ENCODE measurements at regions not wholly inside any gene's neighbourhood (a gene's known extent, or its start where the extent isn't known, plus 50 kb on each side); places are given as distances from the start of the nearest gene placed in this dataset.

GRCh38 chr12:4026517-4026916 lies 153.3 kb upstream of the PARP11 start:
- TF ChIP-seq POLR2A (IDR thresholded peaks at IDR 0.05; ENCODE audit: low read depth, low read length), result no peak
- no peak for TF ChIP-seq CTCF (IDR thresholded peaks at IDR 0.05 in 2 of 3, conservative IDR thresholded peaks at IDR 0.05 in 1 of 3; ENCODE audit: control insufficient read depth in 2 of 3, extremely low read depth in 1 of 3, insufficient read depth in 1 of 3, low read depth in 3 of 3, low read length in 3 of 3)
- TF ChIP-seq YY1 (IDR thresholded peaks at IDR 0.05; ENCODE audit: low read depth, low read length), result no peak
- no peak for TF ChIP-seq MTA3 (IDR thresholded peaks at IDR 0.05; ENCODE audit: borderline replicate concordance, low read length)
- TF ChIP-seq EZH2 (IDR thresholded peaks at IDR 0.05; ENCODE audit: borderline replicate concordance, control insufficient read depth, low read depth, low read length), result no peak
- no peak for TF ChIP-seq ATF3 (IDR thresholded peaks at IDR 0.05; ENCODE audit: borderline replicate concordance, extremely low read depth, low read depth, low read length)
- no peak for TF ChIP-seq STAT3 (IDR thresholded peaks at IDR 0.05; ENCODE audit: low read depth, low read length)
- no peak for TF ChIP-seq POLR2AphosphoS5 (IDR thresholded peaks at IDR 0.05; ENCODE audit: low read length)
- TF ChIP-seq RAD21 (IDR thresholded peaks at IDR 0.05; ENCODE audit: insufficient read depth, low read depth, low read length), result no peak
- TF ChIP-seq, protein P1, sequence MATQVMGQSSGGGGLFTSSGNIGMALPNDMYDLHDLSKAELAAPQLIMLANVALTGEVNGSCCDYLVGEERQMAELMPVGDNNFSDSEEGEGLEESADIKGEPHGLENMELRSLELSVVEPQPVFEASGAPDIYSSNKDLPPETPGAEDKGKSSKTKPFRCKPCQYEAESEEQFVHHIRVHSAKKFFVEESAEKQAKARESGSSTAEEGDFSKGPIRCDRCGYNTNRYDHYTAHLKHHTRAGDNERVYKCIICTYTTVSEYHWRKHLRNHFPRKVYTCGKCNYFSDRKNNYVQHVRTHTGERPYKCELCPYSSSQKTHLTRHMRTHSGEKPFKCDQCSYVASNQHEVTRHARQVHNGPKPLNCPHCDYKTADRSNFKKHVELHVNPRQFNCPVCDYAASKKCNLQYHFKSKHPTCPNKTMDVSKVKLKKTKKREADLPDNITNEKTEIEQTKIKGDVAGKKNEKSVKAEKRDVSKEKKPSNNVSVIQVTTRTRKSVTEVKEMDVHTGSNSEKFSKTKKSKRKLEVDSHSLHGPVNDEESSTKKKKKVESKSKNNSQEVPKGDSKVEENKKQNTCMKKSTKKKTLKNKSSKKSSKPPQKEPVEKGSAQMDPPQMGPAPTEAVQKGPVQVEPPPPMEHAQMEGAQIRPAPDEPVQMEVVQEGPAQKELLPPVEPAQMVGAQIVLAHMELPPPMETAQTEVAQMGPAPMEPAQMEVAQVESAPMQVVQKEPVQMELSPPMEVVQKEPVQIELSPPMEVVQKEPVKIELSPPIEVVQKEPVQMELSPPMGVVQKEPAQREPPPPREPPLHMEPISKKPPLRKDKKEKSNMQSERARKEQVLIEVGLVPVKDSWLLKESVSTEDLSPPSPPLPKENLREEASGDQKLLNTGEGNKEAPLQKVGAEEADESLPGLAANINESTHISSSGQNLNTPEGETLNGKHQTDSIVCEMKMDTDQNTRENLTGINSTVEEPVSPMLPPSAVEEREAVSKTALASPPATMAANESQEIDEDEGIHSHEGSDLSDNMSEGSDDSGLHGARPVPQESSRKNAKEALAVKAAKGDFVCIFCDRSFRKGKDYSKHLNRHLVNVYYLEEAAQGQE (IDR thresholded peaks at IDR 0.05; ENCODE audit: low read depth, low read length), result no peak
- TF ChIP-seq, protein P2, sequence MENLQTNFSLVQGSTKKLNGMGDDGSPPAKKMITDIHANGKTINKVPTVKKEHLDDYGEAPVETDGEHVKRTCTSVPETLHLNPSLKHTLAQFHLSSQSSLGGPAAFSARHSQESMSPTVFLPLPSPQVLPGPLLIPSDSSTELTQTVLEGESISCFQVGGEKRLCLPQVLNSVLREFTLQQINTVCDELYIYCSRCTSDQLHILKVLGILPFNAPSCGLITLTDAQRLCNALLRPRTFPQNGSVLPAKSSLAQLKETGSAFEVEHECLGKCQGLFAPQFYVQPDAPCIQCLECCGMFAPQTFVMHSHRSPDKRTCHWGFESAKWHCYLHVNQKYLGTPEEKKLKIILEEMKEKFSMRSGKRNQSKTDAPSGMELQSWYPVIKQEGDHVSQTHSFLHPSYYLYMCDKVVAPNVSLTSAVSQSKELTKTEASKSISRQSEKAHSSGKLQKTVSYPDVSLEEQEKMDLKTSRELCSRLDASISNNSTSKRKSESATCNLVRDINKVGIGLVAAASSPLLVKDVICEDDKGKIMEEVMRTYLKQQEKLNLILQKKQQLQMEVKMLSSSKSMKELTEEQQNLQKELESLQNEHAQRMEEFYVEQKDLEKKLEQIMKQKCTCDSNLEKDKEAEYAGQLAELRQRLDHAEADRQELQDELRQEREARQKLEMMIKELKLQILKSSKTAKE (IDR thresholded peaks at IDR 0.05; ENCODE audit: low read depth, poor library complexity, severe bottlenecking), result no peak
- TF ChIP-seq CHD2 (IDR thresholded peaks at IDR 0.05; ENCODE audit: borderline replicate concordance, low read depth, low read length), result no peak
- TF ChIP-seq RAD51 (IDR thresholded peaks at IDR 0.05), result no peak
- TF ChIP-seq EP300 (IDR thresholded peaks at IDR 0.05; ENCODE audit: borderline replicate concordance in 1 of 2, control insufficient read depth in 1 of 2, low read depth in 2 of 2, low read length in 2 of 2), result no peak
